IMR-90 (cell line): ENCODE measurements at regions not wholly inside any gene's neighbourhood (a gene's known extent, or its start where the extent isn't known, plus 50 kb on each side); places are given as distances from the start of the nearest gene placed in this dataset.

Experiments
- ATAC-seq: fragments of 200-7000 bp; cut with Tn5 transposase; 2 replicates; pipeline ENCODE4 v1.9.1; 2020; ENCODE audit warnings: low read depth, mild to moderate bottlenecking, moderate library complexity
- BruUV-seq: library from RNA; stranded (reverse); fragments of 400-500 nt; replicated peaks from 2 replicates; lab custom pipeline; 2021; lab: Mats Ljungman, UMichigan
- CTCF ChIA-PET: fragments of 300-600 bp; formaldehyde crosslinking; extraction: SDS; loops from one replicate; lab custom pipeline; 2021; ENCODE audit warnings: antibody characterized with exemption; lab: Yijun Ruan, JAX
- POLR2A ChIA-PET: fragments of 300-600 bp; sonication (Branson Sonifier 250); formaldehyde crosslinking; loops from one replicate; lab custom pipeline; 2022; ENCODE audit warnings: antibody characterized with exemption; ENCODE audit not compliant: unreplicated experiment; lab: Charles Lee
- DNase-seq: peaks from one replicate; pipeline ENCODE4 v3.0.0; 2013
- H2AFZ ChIP-seq: replicated peaks from 2 replicates; pipeline ENCODE3; 2013; ENCODE audit warnings: low read length, mild to moderate bottlenecking; ENCODE audit not compliant: poor library complexity
- H2AK5ac ChIP-seq: 2 replicates; pipeline ENCODE4 v1.6.1; 2013; ENCODE audit warnings: low read depth, low read length, inconsistent platforms
- H2AK9ac ChIP-seq: replicated peaks from 2 replicates; pipeline ENCODE3; 2013; ENCODE audit warnings: mild to moderate bottlenecking, low read depth, low read length, moderate library complexity; ENCODE audit not compliant: poor library complexity
- H2BK120ac ChIP-seq: 2 replicates; pipeline ENCODE4 v1.6.1; 2013; ENCODE audit warnings: low read depth, low read length, inconsistent platforms
- H2BK15ac ChIP-seq: 3 replicates; pipeline ENCODE4 v1.6.1; 2013; ENCODE audit warnings: low read depth, low read length, inconsistent platforms
- H2BK20ac ChIP-seq: 2 replicates; pipeline ENCODE4 v1.6.1; 2013; ENCODE audit warnings: low read depth, mild to moderate bottlenecking, inconsistent platforms, low read length, moderate library complexity
- H2BK5ac ChIP-seq: 2 replicates; pipeline ENCODE4 v1.6.1; 2013; ENCODE audit warnings: mild to moderate bottlenecking, low read depth, low read length, inconsistent platforms; ENCODE audit not compliant: poor library complexity, severe bottlenecking
- H3K14ac ChIP-seq: replicated peaks from 2 replicates; pipeline ENCODE4 v1.6.1; 2013; ENCODE audit warnings: low read depth, low read length, inconsistent platforms
- H3K18ac ChIP-seq: 2 replicates; pipeline ENCODE4 v1.6.1; 2013; ENCODE audit warnings: low read depth, low read length, control low read depth
- H3K23ac ChIP-seq: 2 replicates; pipeline ENCODE4 v1.6.1; 2013; ENCODE audit warnings: low read depth, low read length, inconsistent platforms
- H3K27ac ChIP-seq: 2 replicates; pipeline ENCODE4 v1.5.1; 2013; ENCODE audit warnings: mild to moderate bottlenecking, control low read depth, low read length; ENCODE audit not compliant: insufficient read depth
- H3K27me3 ChIP-seq: 2 replicates; pipeline ENCODE4 v1.6.1; 2013; ENCODE audit warnings: low read length; ENCODE audit not compliant: control insufficient read depth, insufficient read depth
- H3K36me3 ChIP-seq: 2 replicates; pipeline ENCODE4 v1.6.1; 2013; ENCODE audit warnings: low read length, mixed read lengths; ENCODE audit not compliant: control insufficient read depth, insufficient read depth
- H3K4ac ChIP-seq: 2 replicates; pipeline ENCODE4 v1.6.1; 2013; ENCODE audit warnings: low read depth, low read length, inconsistent platforms
- H3K4me1 ChIP-seq: 2 replicates; pipeline ENCODE4 v1.6.1; 2013; ENCODE audit warnings: low read length, mixed read lengths; ENCODE audit not compliant: control insufficient read depth, insufficient read depth
- H3K4me2 ChIP-seq: 2 replicates; pipeline ENCODE4 v1.6.1; 2013; ENCODE audit warnings: low read depth, mild to moderate bottlenecking, control low read depth, low read length, moderate library complexity
- H3K4me3 ChIP-seq: 2 replicates; pipeline ENCODE4 v1.5.1; 2013; ENCODE audit warnings: low read depth, mild to moderate bottlenecking, control low read depth, low read length, moderate library complexity; ENCODE audit not compliant: insufficient read depth
- H3K56ac ChIP-seq: 2 replicates; pipeline ENCODE4 v1.6.1; 2013; ENCODE audit warnings: low read length, inconsistent platforms; ENCODE audit not compliant: insufficient read depth; ENCODE audit errors: extremely low read depth
- H3K79me1 ChIP-seq, 2 experiments: 2 replicates each; pipeline ENCODE4 v1.6.1; 2013; ENCODE audit warnings: low read length in 2 of 2, inconsistent platforms in 1 of 2, low read depth in 1 of 2
- H3K9ac ChIP-seq: 2 replicates; pipeline ENCODE4 v1.6.1; 2013; ENCODE audit warnings: low read depth, low read length, control low read depth
- H3K9me1 ChIP-seq: 2 replicates; pipeline ENCODE4 v1.6.1; 2013; ENCODE audit warnings: low read length, inconsistent platforms; ENCODE audit not compliant: insufficient read depth
- H3K9me3 ChIP-seq: 2 replicates; pipeline ENCODE4 v1.6.1; 2013; ENCODE audit warnings: low read length; ENCODE audit not compliant: control insufficient read depth, insufficient read depth
- H4K20me1 ChIP-seq: 2 replicates; pipeline ENCODE4 v1.6.1; 2013; ENCODE audit warnings: low read length, inconsistent platforms; ENCODE audit not compliant: insufficient read depth
- H4K5ac ChIP-seq: 2 replicates; pipeline ENCODE4 v1.6.1; 2013; ENCODE audit warnings: mild to moderate bottlenecking, low read depth, low read length, control low read depth
- H4K8ac ChIP-seq, 2 experiments: 2 replicates each; pipeline ENCODE4 v1.6.1; 2013; ENCODE audit warnings: low read depth in 2 of 2, low read length in 2 of 2, control low read depth in 1 of 2, inconsistent platforms in 1 of 2
- H4K91ac ChIP-seq: 2 replicates; pipeline ENCODE4 v1.6.1; 2013; ENCODE audit warnings: low read depth, low read length, inconsistent platforms; ENCODE audit not compliant: insufficient read depth
- BHLHE40 ChIP-seq: fragments of 150-350 bp; IDR thresholded peaks from 2 replicates; pipeline ENCODE4 v1.6.1; 2016; ENCODE audit warnings: mild to moderate bottlenecking, low read depth, low read length
- CEBPB ChIP-seq: IDR thresholded peaks from 2 replicates; pipeline ENCODE4 v1.6.1; 2012; ENCODE audit warnings: low read depth, low read length, improper control_type of control experiment
- CHD1 ChIP-seq: IDR thresholded peaks from 2 replicates; pipeline ENCODE4 v1.6.1; 2012; ENCODE audit warnings: low read depth, low read length, improper control_type of control experiment
- ELK1 ChIP-seq: fragments of 150-350 bp; IDR thresholded peaks from 2 replicates; pipeline ENCODE4 v1.6.1; 2016; ENCODE audit warnings: low read depth, mild to moderate bottlenecking, low read length, moderate library complexity, borderline replicate concordance
- FOS ChIP-seq: fragments of 150-350 bp; IDR thresholded peaks from 2 replicates; pipeline ENCODE4 v1.6.1; 2016; ENCODE audit warnings: low read depth, low read length
- MAFK ChIP-seq: IDR thresholded peaks from 2 replicates; pipeline ENCODE4 v1.6.1; 2012; ENCODE audit warnings: low read depth, low read length, improper control_type of control experiment
- MAZ ChIP-seq: IDR thresholded peaks from 2 replicates; pipeline ENCODE4 v1.6.1; 2012; ENCODE audit warnings: low read depth, mild to moderate bottlenecking, low read length, improper control_type of control experiment, moderate library complexity, borderline replicate concordance
- MXI1 ChIP-seq: IDR thresholded peaks from 2 replicates; pipeline ENCODE4 v1.6.1; 2012; ENCODE audit warnings: low read depth, mild to moderate bottlenecking, low read length, moderate library complexity, borderline replicate concordance
- NFE2L2 ChIP-seq: fragments of 150-350 bp; IDR thresholded peaks from 2 replicates; pipeline ENCODE4 v1.6.1; 2016; ENCODE audit warnings: low read depth, mild to moderate bottlenecking, low read length
- POLR2A ChIP-seq: IDR thresholded peaks from 2 replicates; pipeline ENCODE4 v1.6.1; 2012; ENCODE audit warnings: mild to moderate bottlenecking, low read depth, low read length
- RAD21 ChIP-seq: IDR thresholded peaks from 2 replicates; pipeline ENCODE4 v1.6.1; 2012; ENCODE audit warnings: low read length, improper control_type of control experiment
- RCOR1 ChIP-seq: IDR thresholded peaks from 2 replicates; pipeline ENCODE4 v1.6.1; 2012; ENCODE audit warnings: mild to moderate bottlenecking, low read length, improper control_type of control experiment; ENCODE audit not compliant: insufficient replicate concordance
- RFX5 ChIP-seq: IDR thresholded peaks from 2 replicates; pipeline ENCODE4 v1.8.0; 2012; ENCODE audit warnings: low read depth, mild to moderate bottlenecking, low read length, moderate library complexity
- SMC3 ChIP-seq: fragments of 150-350 bp; IDR thresholded peaks from 2 replicates; pipeline ENCODE4 v1.6.1; 2016; ENCODE audit warnings: low read depth, mild to moderate bottlenecking, antibody characterized with exemption, low read length, moderate library complexity
- USF2 ChIP-seq: fragments of 150-350 bp; IDR thresholded peaks from 2 replicates; pipeline ENCODE4 v1.6.1; 2017; ENCODE audit warnings: mild to moderate bottlenecking, antibody characterized with exemption, low read length, low read depth
- WGBS, 2 experiments: methylation state at CpG; one replicate each; pipeline versions ENCODE4 v1.1.5 to v1.1.7; 2013; ENCODE audit warnings: missing lambda C conversion rate in 2 of 2; ENCODE audit not compliant: insufficient read length in 1 of 2; ENCODE audit errors: extremely low coverage in 2 of 2; 5-methylcytosine and 5-hydroxymethylcytosine counted together
- dilution Hi-C: fragments of 300-500 bp; cut with HindIII; formaldehyde crosslinking; loops from one replicate; pipeline ENCODE4 v1.14.3; 2018; ENCODE audit warnings: low sequenced_read_pairs; ENCODE audit not compliant: unreplicated experiment
- in situ Hi-C: fragments of 300-500 bp; cut with MboI; formaldehyde crosslinking; loops from 3 replicates; pipeline ENCODE4 v1.14.3; 2019; ENCODE audit warnings: low sequenced_read_pairs, inconsistent platforms, mixed read lengths
- intact Hi-C: fragments of 100-400 bp; cut with micrococcal nuclease; formaldehyde crosslinking; loops from 2 replicates; pipeline ENCODE4 v1.10.0; 2022
- TF ChIP-seq, protein P1 (sequence below): conservative IDR thresholded peaks from 2 replicates; pipeline ENCODE4 v1.5.1; 2012; ENCODE audit warnings: mild to moderate bottlenecking, low read depth, low read length, improper control_type of control experiment

- Histone ChIP-seq H3K18ac (no peak overlapping the region), H4K5ac (no peak overlapping the region), H4K8ac (no peak overlapping the region), H3K9me1 (no peaks in the 10 kb centered on the region), H3K27ac (no peak overlapping the region), H4K20me1 (no peaks in the 10 kb centered on the region), H2AK5ac (no peak overlapping the region), H3K27me3 (no peaks in the 10 kb centered on the region), H3K23ac (no peak overlapping the region), H3K79me1 (no peaks in the 10 kb centered on the region), H4K91ac (no peak overlapping the region), H3K4me3 (no peak overlapping the region), H3K9ac (no peak overlapping the region), H3K14ac (no peak overlapping the region), H3K56ac (no peak overlapping the region), H3K4me1 (no peaks in the 10 kb centered on the region), H3K4me2 (no peak overlapping the region), H2BK15ac (no peak overlapping the region), H2AFZ (no peak overlapping the region), H3K36me3 (no peaks in the 10 kb centered on the region), H2AK9ac (no peak overlapping the region), H2BK120ac (no peak overlapping the region), H3K4ac (no peak overlapping the region), H3K9me3 (peaks cover 1% of the 10 kb centered on the region; the same call in 1 of the 2 replicates), H2BK5ac (no peak overlapping the region), H2BK20ac (no peak overlapping the region)
- TF ChIP-seq RFX5 (no peak), POLR2A (no peak), ELK1 (no peak), CHD1 (no peak), NFE2L2 (no peak), RCOR1 (no peak), RAD21 (no peak), SMC3 (no peak), FOS (no peak), CEBPB (no peak), MAZ (no peak), BHLHE40 (no peak), USF2 (no peak), MXI1 (no peak), MAFK (no peak)
- TF ChIP-seq, protein P1, sequence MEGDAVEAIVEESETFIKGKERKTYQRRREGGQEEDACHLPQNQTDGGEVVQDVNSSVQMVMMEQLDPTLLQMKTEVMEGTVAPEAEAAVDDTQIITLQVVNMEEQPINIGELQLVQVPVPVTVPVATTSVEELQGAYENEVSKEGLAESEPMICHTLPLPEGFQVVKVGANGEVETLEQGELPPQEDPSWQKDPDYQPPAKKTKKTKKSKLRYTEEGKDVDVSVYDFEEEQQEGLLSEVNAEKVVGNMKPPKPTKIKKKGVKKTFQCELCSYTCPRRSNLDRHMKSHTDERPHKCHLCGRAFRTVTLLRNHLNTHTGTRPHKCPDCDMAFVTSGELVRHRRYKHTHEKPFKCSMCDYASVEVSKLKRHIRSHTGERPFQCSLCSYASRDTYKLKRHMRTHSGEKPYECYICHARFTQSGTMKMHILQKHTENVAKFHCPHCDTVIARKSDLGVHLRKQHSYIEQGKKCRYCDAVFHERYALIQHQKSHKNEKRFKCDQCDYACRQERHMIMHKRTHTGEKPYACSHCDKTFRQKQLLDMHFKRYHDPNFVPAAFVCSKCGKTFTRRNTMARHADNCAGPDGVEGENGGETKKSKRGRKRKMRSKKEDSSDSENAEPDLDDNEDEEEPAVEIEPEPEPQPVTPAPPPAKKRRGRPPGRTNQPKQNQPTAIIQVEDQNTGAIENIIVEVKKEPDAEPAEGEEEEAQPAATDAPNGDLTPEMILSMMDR = no peak
- in situ Hi-C loops (no loop called here), intact Hi-C loops (no loop called here), dilution Hi-C loops (no loop called here)
- ChIA-PET CTCF (no interaction called here), POLR2A (no interaction called here)
- DNase-seq = no peak
- no peak for ATAC-seq
- BruUV-seq = no TSS peak
- WGBS, 2 experiments = no CpG with 5 or more reads among the region's 4 CpGs
Measured at GRCh38 chr1:105442901-105443300, 1613.6 kb upstream of the PRMT6 start.
